Activated naive CD4-positive, alpha-beta T cell treated with anti-CD3 and anti-CD28 coated beads, Interleukin-2, amount 10 ng/mL, durations not matched to agents 7 days and 5 days (primary cell): ENCODE measurements at regions not wholly inside any gene's neighbourhood (a gene's known extent, or its start where the extent isn't known, plus 50 kb on each side); places are given as distances from the start of the nearest gene placed in this dataset.

Experiments
- CTCF ChIA-PET: fragments of 350-600 bp; sonication (Branson Sonifier 250); formaldehyde crosslinking; loops from one replicate; lab custom pipeline; 2021; ENCODE audit warnings: antibody characterized with exemption; lab: Charles Lee
- DNase-seq: peaks from one replicate; pipeline ENCODE4 v3.0.0-alpha.2; 2020
- H3K27ac Mint-ChIP-seq: one replicate; pipeline ENCODE4 v1.8.0; 2021; ENCODE audit warnings: mild to moderate bottlenecking, moderate library complexity, mixed read lengths
- H3K27me3 Mint-ChIP-seq: one replicate; pipeline ENCODE4 v1.8.0; 2021; ENCODE audit warnings: mild to moderate bottlenecking, mixed read lengths
- H3K36me3 Mint-ChIP-seq: one replicate; pipeline ENCODE4 v1.8.0; 2021; ENCODE audit warnings: mixed read lengths
- H3K4me1 Mint-ChIP-seq: one replicate; pipeline ENCODE4 v1.8.0; 2021; ENCODE audit warnings: mixed read lengths
- H3K4me3 Mint-ChIP-seq: one replicate; pipeline ENCODE4 v1.8.0; 2021; ENCODE audit warnings: mild to moderate bottlenecking, moderate library complexity, mixed read lengths
- H3K9me3 Mint-ChIP-seq: one replicate; pipeline ENCODE4 v1.8.0; 2021; ENCODE audit warnings: mixed read lengths

GRCh38 chr3:194971965-194972364 lies 286.3 kb downstream of the FAM43A start:
- CTCF ChIA-PET, result no interaction called here
- no peaks in the 10 kb centered on the region for H3K4me1 Mint-ChIP-seq
- H3K36me3 Mint-ChIP-seq, result no peaks in the 10 kb centered on the region
- H3K4me3 Mint-ChIP-seq, result no peak overlapping the region
- H3K27ac Mint-ChIP-seq, result no peak overlapping the region
- no peak for DNase-seq
- H3K27me3 Mint-ChIP-seq, result peaks cover 15% of the 10 kb centered on the region
- no peaks in the 10 kb centered on the region for H3K9me3 Mint-ChIP-seq

GRCh38 chr3:194972641-194973040 lies 287.0 kb downstream of the FAM43A start:
- H3K27me3 Mint-ChIP-seq, result peaks cover 12% of the 10 kb centered on the region

GRCh38 chr3:194973366-194974000 lies 287.8 kb downstream of the FAM43A start:
- H3K4me1 Mint-ChIP-seq, result no peaks in the 10 kb centered on the region
- CTCF ChIA-PET, result no interaction called here
- no peaks in the 10 kb centered on the region for H3K36me3 Mint-ChIP-seq
- H3K9me3 Mint-ChIP-seq, result no peaks in the 10 kb centered on the region
- peaks cover 6% of the 10 kb centered on the region for H3K27me3 Mint-ChIP-seq
- H3K4me3 Mint-ChIP-seq, result no peak overlapping the region
- no peak for DNase-seq
- no peak overlapping the region for H3K27ac Mint-ChIP-seq

More at GRCh38 chr3:194972641-194973040, 287.0 kb downstream of the FAM43A start:
- Mint-ChIP-seq H3K4me1 (no peaks in the 10 kb centered on the region), H3K4me3 (no peak overlapping the region), H3K9me3 (no peaks in the 10 kb centered on the region), H3K36me3 (no peaks in the 10 kb centered on the region), H3K27ac (no peak overlapping the region)
- DNase-seq, result no peak
- CTCF ChIA-PET, result no interaction called here

- no peaks in the 10 kb centered on the region for H3K36me3 Mint-ChIP-seq
- DNase-seq, result no peak
- H3K27ac Mint-ChIP-seq, result no peak overlapping the region
- no peaks in the 10 kb centered on the region for H3K4me1 Mint-ChIP-seq
- peaks cover 14% of the 10 kb centered on the region for H3K27me3 Mint-ChIP-seq
- H3K4me3 Mint-ChIP-seq, result no peak overlapping the region
- no peaks in the 10 kb centered on the region for H3K9me3 Mint-ChIP-seq
- CTCF ChIA-PET, result no interaction called here
These were observed 288.9 kb downstream of the FAM43A start for GRCh38 chr3:194974468-194975135.

GRCh38 chr3:194976049-194976451 lies 290.4 kb downstream of the FAM43A start:
- Mint-ChIP-seq H3K4me3 (no peak overlapping the region), H3K27ac (no peak overlapping the region), H3K27me3 (peaks cover 14% of the 10 kb centered on the region), H3K4me1 (no peaks in the 10 kb centered on the region), H3K36me3 (no peaks in the 10 kb centered on the region), H3K9me3 (no peaks in the 10 kb centered on the region)
- no peak for DNase-seq
- CTCF ChIA-PET, result no interaction called here

GRCh38 chr3:194976874-194977273 lies 291.2 kb downstream of the FAM43A start:
- CTCF ChIA-PET, result no interaction called here
- Mint-ChIP-seq H3K4me3 (no peak overlapping the region), H3K9me3 (no peaks in the 10 kb centered on the region), H3K4me1 (no peaks in the 10 kb centered on the region), H3K27ac (no peak overlapping the region), H3K36me3 (no peaks in the 10 kb centered on the region), H3K27me3 (peaks cover 14% of the 10 kb centered on the region)
- no peak for DNase-seq

- Mint-ChIP-seq H3K36me3 (no peaks in the 10 kb centered on the region), H3K27ac (no peak overlapping the region), H3K4me1 (no peaks in the 10 kb centered on the region), H3K4me3 (no peak overlapping the region), H3K27me3 (peaks cover 14% of the 10 kb centered on the region), H3K9me3 (no peaks in the 10 kb centered on the region)
- CTCF ChIA-PET, result no interaction called here
- DNase-seq, result no peak
These were observed 291.7 kb downstream of the FAM43A start for GRCh38 chr3:194977356-194977755.

GRCh38 chr3:194979173-194979572 lies 291.8 kb downstream of the XXYLT1 start:
- H3K27me3 Mint-ChIP-seq, result peaks cover 23% of the 10 kb centered on the region
- DNase-seq, result no peak
- no peak overlapping the region for H3K4me3 Mint-ChIP-seq
- no peaks in the 10 kb centered on the region for H3K9me3 Mint-ChIP-seq
- no peaks in the 10 kb centered on the region for H3K36me3 Mint-ChIP-seq
- CTCF ChIA-PET, result interaction anchor here (1.5 kb wide), 1 partner anchor 297 kb away, joined by 3 read pairs; no protein-coding TSS in a partner anchor
- no peaks in the 10 kb centered on the region for H3K4me1 Mint-ChIP-seq
- no peak overlapping the region for H3K27ac Mint-ChIP-seq

GRCh38 chr3:194982472-194982871 lies 288.5 kb downstream of the XXYLT1 start:
- H3K36me3 Mint-ChIP-seq, result no peaks in the 10 kb centered on the region
- no peaks in the 10 kb centered on the region for H3K9me3 Mint-ChIP-seq
- H3K4me1 Mint-ChIP-seq, result no peaks in the 10 kb centered on the region
- CTCF ChIA-PET, result no interaction called here
- H3K27me3 Mint-ChIP-seq, result peaks cover 43% of the 10 kb centered on the region
- H3K27ac Mint-ChIP-seq, result no peak overlapping the region
- DNase-seq, result no peak
- H3K4me3 Mint-ChIP-seq, result no peak overlapping the region

GRCh38 chr3:194983121-194983520 lies 287.8 kb downstream of the XXYLT1 start:
- Mint-ChIP-seq H3K36me3 (no peaks in the 10 kb centered on the region), H3K27me3 (peaks cover 43% of the 10 kb centered on the region), H3K27ac (no peak overlapping the region), H3K4me3 (no peak overlapping the region), H3K9me3 (no peaks in the 10 kb centered on the region), H3K4me1 (no peaks in the 10 kb centered on the region)
- DNase-seq, result no peak
- CTCF ChIA-PET, result no interaction called here

GRCh38 chr3:194983620-194984019 lies 287.3 kb downstream of the XXYLT1 start:
- DNase-seq, result no peak
- no peak overlapping the region for H3K4me3 Mint-ChIP-seq
- no peak overlapping the region for H3K27ac Mint-ChIP-seq
- CTCF ChIA-PET, result no interaction called here
- no peaks in the 10 kb centered on the region for H3K4me1 Mint-ChIP-seq
- no peaks in the 10 kb centered on the region for H3K36me3 Mint-ChIP-seq
- no peaks in the 10 kb centered on the region for H3K9me3 Mint-ChIP-seq
- peaks cover 41% of the 10 kb centered on the region for H3K27me3 Mint-ChIP-seq

GRCh38 chr3:194984066-194984465 lies 286.9 kb downstream of the XXYLT1 start:
- no peak overlapping the region for H3K4me3 Mint-ChIP-seq
- DNase-seq, result no peak
- H3K36me3 Mint-ChIP-seq, result no peaks in the 10 kb centered on the region
- H3K4me1 Mint-ChIP-seq, result no peaks in the 10 kb centered on the region
- H3K9me3 Mint-ChIP-seq, result no peaks in the 10 kb centered on the region
- no peak overlapping the region for H3K27ac Mint-ChIP-seq
- CTCF ChIA-PET, result no interaction called here
- H3K27me3 Mint-ChIP-seq, result peaks cover 38% of the 10 kb centered on the region

GRCh38 chr3:194984622-194985021 lies 286.3 kb downstream of the XXYLT1 start:
- no peaks in the 10 kb centered on the region for H3K36me3 Mint-ChIP-seq
- no peak overlapping the region for H3K27ac Mint-ChIP-seq
- CTCF ChIA-PET, result no interaction called here
- no peaks in the 10 kb centered on the region for H3K4me1 Mint-ChIP-seq
- no peaks in the 10 kb centered on the region for H3K9me3 Mint-ChIP-seq
- DNase-seq, result no peak
- H3K27me3 Mint-ChIP-seq, result peaks cover 34% of the 10 kb centered on the region
- no peak overlapping the region for H3K4me3 Mint-ChIP-seq

GRCh38 chr3:194985031-194985578 lies 285.9 kb downstream of the XXYLT1 start:
- H3K9me3 Mint-ChIP-seq, result no peaks in the 10 kb centered on the region
- H3K27ac Mint-ChIP-seq, result no peak overlapping the region
- H3K27me3 Mint-ChIP-seq, result peaks cover 34% of the 10 kb centered on the region
- DNase-seq, result no peak
- no peaks in the 10 kb centered on the region for H3K4me1 Mint-ChIP-seq
- no peak overlapping the region for H3K4me3 Mint-ChIP-seq
- H3K36me3 Mint-ChIP-seq, result no peaks in the 10 kb centered on the region
- CTCF ChIA-PET, result no interaction called here
